Liver (tissue), 3 donors: ENCODE measurements at regions not wholly inside any gene's neighbourhood (a gene's known extent, or its start where the extent isn't known, plus 50 kb on each side); places are given as distances from the start of the nearest gene placed in this dataset.

Source experiments
- SP1 ChIP-seq: IDR thresholded peaks from 2 replicates; pipeline ENCODE4 v1.6.1; 2018; ENCODE audit warnings: antibody characterized with exemption, mild to moderate bottlenecking
- TAF1 ChIP-seq: conservative IDR thresholded peaks from 2 replicates; pipeline ENCODE4 v1.6.1; 2016; ENCODE audit warnings: antibody characterized with exemption, mild to moderate bottlenecking
- YY1 ChIP-seq: IDR thresholded peaks from 2 replicates; pipeline ENCODE4 v1.6.1; 2016; ENCODE audit warnings: antibody characterized with exemption, mild to moderate bottlenecking
- TF ChIP-seq, protein P1 (sequence below): fragments of 150-350 bp; IDR thresholded peaks from 2 replicates; pipeline ENCODE4 v1.5.1; 2017; ENCODE audit warnings: improper control_type of control experiment, low read depth, low read length; ENCODE audit not compliant: missing input control
- TF ChIP-seq, protein P2 (sequence below): IDR thresholded peaks from 2 replicates; pipeline ENCODE4 v1.6.1; 2016; ENCODE audit warnings: antibody characterized with exemption
- TF ChIP-seq, protein P3 (sequence below): IDR thresholded peaks from 2 replicates; pipeline ENCODE4 v1.6.1; 2016; ENCODE audit warnings: antibody characterized with exemption
- TF ChIP-seq, protein P4 (sequence below): IDR thresholded peaks from 2 replicates; pipeline ENCODE4 v1.6.1; 2016; ENCODE audit warnings: antibody characterized with exemption
- donor health status: healthy.
- donor health status: healthy.

DNA sequence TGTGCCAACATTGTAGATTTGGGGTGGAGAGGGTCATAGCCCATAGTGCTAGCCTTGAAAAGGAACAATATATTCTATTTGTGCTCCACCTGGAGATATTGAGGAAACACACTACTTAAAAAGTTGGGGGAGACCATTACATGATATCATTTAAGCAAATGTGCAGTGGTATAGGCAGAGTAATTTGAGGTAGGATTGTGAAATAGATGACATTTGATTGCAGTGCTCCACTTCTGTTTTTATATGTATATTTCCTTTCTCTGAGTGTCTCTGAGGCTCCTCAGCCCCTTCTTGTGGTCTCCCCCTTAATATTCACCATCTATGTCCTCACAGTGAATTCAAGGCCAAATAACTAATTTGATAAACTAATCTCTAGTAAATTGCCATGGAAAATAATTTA lies 85.6 kb upstream of the NMU start:
- TF ChIP-seq, protein P1, sequence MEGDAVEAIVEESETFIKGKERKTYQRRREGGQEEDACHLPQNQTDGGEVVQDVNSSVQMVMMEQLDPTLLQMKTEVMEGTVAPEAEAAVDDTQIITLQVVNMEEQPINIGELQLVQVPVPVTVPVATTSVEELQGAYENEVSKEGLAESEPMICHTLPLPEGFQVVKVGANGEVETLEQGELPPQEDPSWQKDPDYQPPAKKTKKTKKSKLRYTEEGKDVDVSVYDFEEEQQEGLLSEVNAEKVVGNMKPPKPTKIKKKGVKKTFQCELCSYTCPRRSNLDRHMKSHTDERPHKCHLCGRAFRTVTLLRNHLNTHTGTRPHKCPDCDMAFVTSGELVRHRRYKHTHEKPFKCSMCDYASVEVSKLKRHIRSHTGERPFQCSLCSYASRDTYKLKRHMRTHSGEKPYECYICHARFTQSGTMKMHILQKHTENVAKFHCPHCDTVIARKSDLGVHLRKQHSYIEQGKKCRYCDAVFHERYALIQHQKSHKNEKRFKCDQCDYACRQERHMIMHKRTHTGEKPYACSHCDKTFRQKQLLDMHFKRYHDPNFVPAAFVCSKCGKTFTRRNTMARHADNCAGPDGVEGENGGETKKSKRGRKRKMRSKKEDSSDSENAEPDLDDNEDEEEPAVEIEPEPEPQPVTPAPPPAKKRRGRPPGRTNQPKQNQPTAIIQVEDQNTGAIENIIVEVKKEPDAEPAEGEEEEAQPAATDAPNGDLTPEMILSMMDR = no peak
- TF ChIP-seq, protein P2, sequence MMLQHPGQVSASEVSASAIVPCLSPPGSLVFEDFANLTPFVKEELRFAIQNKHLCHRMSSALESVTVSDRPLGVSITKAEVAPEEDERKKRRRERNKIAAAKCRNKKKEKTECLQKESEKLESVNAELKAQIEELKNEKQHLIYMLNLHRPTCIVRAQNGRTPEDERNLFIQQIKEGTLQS = no peak
- TF ChIP-seq, protein P3, sequence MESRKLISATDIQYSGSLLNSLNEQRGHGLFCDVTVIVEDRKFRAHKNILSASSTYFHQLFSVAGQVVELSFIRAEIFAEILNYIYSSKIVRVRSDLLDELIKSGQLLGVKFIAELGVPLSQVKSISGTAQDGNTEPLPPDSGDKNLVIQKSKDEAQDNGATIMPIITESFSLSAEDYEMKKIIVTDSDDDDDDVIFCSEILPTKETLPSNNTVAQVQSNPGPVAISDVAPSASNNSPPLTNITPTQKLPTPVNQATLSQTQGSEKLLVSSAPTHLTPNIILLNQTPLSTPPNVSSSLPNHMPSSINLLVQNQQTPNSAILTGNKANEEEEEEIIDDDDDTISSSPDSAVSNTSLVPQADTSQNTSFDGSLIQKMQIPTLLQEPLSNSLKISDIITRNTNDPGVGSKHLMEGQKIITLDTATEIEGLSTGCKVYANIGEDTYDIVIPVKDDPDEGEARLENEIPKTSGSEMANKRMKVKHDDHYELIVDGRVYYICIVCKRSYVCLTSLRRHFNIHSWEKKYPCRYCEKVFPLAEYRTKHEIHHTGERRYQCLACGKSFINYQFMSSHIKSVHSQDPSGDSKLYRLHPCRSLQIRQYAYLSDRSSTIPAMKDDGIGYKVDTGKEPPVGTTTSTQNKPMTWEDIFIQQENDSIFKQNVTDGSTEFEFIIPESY = no peak
- TF ChIP-seq, protein P4, sequence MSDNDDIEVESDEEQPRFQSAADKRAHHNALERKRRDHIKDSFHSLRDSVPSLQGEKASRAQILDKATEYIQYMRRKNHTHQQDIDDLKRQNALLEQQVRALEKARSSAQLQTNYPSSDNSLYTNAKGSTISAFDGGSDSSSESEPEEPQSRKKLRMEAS = no peak
- TF ChIP-seq SP1 (no peak), YY1 (no peak), TAF1 (no peak)
